ENCODE measurements at regions not wholly inside any gene's neighbourhood (a gene's known extent, or its start where the extent isn't known, plus 50 kb on each side); places are given as distances from the start of the nearest gene placed in this dataset.

GRCh38 chr3:72591522-72592421 is 256.5 kb downstream of the SHQ1 start:
- TF ChIP-seq CTCF (IDR thresholded peaks at IDR 0.05; ENCODE audit: insufficient read depth, low read depth, low read length, missing control alignments) = no peak
- DNase-seq (ENCODE audit: low read depth) = no peak
- no peak overlapping the region for H3K4me3 ChIP-seq (ENCODE audit: low read depth, low read length)

GRCh38 chr3:72590732-72591221 is 257.5 kb downstream of the SHQ1 start:
- no peak for DNase-seq (ENCODE audit: low read depth)
- no peak overlapping the region for H3K4me3 ChIP-seq (ENCODE audit: low read depth, low read length)
- TF ChIP-seq CTCF (IDR thresholded peaks at IDR 0.05; ENCODE audit: insufficient read depth, low read depth, low read length, missing control alignments) = no peak

- no peak overlapping the region for H3K4me3 ChIP-seq (ENCODE audit: low read depth, low read length)
- DNase-seq (ENCODE audit: low read depth) = no peak
- TF ChIP-seq CTCF (IDR thresholded peaks at IDR 0.05; ENCODE audit: insufficient read depth, low read depth, low read length, missing control alignments) = no peak
Observed at GRCh38 chr3:72587282-72587681, 261.0 kb downstream of the SHQ1 start.

GRCh38 chr3:72586694-72587093 is 261.6 kb downstream of the SHQ1 start:
- H3K4me3 ChIP-seq (ENCODE audit: low read depth, low read length) = no peak overlapping the region
- TF ChIP-seq CTCF (IDR thresholded peaks at IDR 0.05; ENCODE audit: insufficient read depth, low read depth, low read length, missing control alignments) = no peak
- no peak for DNase-seq (ENCODE audit: low read depth)

GRCh38 chr3:72585966-72586365 is 262.3 kb downstream of the SHQ1 start:
- TF ChIP-seq CTCF (IDR thresholded peaks at IDR 0.05; ENCODE audit: insufficient read depth, low read depth, low read length, missing control alignments) = no peak
- no peak for DNase-seq (ENCODE audit: low read depth)
- H3K4me3 ChIP-seq (ENCODE audit: low read depth, low read length) = no peak overlapping the region

- no peak for TF ChIP-seq CTCF (IDR thresholded peaks at IDR 0.05; ENCODE audit: insufficient read depth, low read depth, low read length, missing control alignments)
- no peak overlapping the region for H3K4me3 ChIP-seq (ENCODE audit: low read depth, low read length)
- no peak for DNase-seq (ENCODE audit: low read depth)
Observed at GRCh38 chr3:72584262-72584661, 264.0 kb downstream of the SHQ1 start.

Data from GM12865 (cell line).